AG04450 (cell line): ENCODE measurements at regions not wholly inside any gene's neighbourhood (a gene's known extent, or its start where the extent isn't known, plus 50 kb on each side); places are given as distances from the start of the nearest gene placed in this dataset.

Experiments
- CTCF ChIA-PET: fragments of 300-600, 350-600 bp; formaldehyde crosslinking; extraction: SDS; loops from one replicate; lab custom pipeline; 2022; ENCODE audit warnings: antibody characterized with exemption, inconsistent platforms; lab: Charles Lee
- POLR2A ChIA-PET: fragments of 350-600 bp; formaldehyde crosslinking; extraction: SDS; loops from one replicate; lab custom pipeline; 2021; ENCODE audit warnings: antibody characterized with exemption, inconsistent platforms; lab: Yijun Ruan, JAX
- DNase-seq: peaks from one replicate; pipeline ENCODE4 v3.0.0-alpha.2; 2011; ENCODE audit warnings: low read depth, low spot score
- H3K27ac ChIP-seq: one replicate; pipeline ENCODE4 v1.5.1; 2012; ENCODE audit warnings: low read depth, low read length, control low read depth
- H3K27me3 ChIP-seq: one replicate; pipeline ENCODE4 v1.6.0; 2012; ENCODE audit warnings: low read length; ENCODE audit not compliant: control insufficient read depth, insufficient read depth
- H3K4me3 ChIP-seq: 2 replicates; pipeline ENCODE4 v1.5.1; 2011; ENCODE audit warnings: mild to moderate bottlenecking, low read depth, low read length, control low read depth
- H3K9me3 ChIP-seq: 2 replicates; pipeline ENCODE4 v1.5.1; 2012; ENCODE audit warnings: low read length; ENCODE audit not compliant: control insufficient read depth, insufficient read depth
- TF ChIP-seq, protein P1 (sequence below): IDR thresholded peaks from 2 replicates; pipeline ENCODE4 v1.5.1; 2011; ENCODE audit warnings: low read depth, low read length, control low read depth, inconsistent platforms

DNA sequence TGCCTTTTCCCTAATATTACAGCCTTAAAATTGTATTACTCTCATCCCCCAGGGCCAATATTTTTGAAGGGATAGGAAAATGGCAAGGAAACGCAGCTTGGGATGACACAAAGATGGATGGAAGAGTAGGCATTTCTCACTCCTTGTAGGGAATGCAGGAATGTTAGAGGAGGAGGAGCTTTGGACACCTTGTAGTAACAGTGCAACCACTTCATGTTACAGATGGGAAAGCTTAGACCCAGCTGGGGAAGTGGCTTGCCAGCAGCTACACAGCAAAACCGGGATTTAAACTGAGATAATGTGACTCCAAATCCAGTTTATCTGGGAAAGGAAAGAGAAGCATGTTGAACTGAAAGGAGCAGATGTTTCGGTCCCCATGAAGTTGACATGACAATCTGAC lies 473.7 kb upstream of the DAB1 start:
- Histone ChIP-seq H3K4me3 (no peak overlapping the region), H3K27me3 (no peaks in the 10 kb centered on the region), H3K27ac (no peak overlapping the region), H3K9me3 (no peaks in the 10 kb centered on the region)
- CTCF ChIA-PET: no interaction called here
- TF ChIP-seq, protein P1, sequence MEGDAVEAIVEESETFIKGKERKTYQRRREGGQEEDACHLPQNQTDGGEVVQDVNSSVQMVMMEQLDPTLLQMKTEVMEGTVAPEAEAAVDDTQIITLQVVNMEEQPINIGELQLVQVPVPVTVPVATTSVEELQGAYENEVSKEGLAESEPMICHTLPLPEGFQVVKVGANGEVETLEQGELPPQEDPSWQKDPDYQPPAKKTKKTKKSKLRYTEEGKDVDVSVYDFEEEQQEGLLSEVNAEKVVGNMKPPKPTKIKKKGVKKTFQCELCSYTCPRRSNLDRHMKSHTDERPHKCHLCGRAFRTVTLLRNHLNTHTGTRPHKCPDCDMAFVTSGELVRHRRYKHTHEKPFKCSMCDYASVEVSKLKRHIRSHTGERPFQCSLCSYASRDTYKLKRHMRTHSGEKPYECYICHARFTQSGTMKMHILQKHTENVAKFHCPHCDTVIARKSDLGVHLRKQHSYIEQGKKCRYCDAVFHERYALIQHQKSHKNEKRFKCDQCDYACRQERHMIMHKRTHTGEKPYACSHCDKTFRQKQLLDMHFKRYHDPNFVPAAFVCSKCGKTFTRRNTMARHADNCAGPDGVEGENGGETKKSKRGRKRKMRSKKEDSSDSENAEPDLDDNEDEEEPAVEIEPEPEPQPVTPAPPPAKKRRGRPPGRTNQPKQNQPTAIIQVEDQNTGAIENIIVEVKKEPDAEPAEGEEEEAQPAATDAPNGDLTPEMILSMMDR: no peak
- POLR2A ChIA-PET: no interaction called here
- DNase-seq: no peak

DNA sequence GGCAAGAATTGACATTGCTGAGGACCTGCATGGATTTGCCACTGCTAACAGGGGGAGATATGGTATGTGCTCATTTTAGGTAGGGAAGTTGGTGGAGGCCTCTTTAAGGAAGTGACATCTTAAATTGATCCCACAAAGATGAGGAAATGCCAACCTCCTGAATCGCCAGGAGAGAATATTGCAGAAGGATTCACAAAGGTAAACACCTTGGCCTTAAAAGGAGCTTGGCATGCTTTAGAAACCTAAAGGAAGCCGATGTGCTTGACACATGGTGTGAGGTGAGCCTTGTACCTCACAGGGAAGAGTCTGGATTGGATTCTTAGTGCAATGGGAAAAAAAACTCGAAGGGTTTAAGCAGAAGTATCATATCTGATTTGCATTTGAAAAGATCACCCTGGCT lies 470.5 kb upstream of the DAB1 start:
- Histone ChIP-seq H3K4me3 (no peak overlapping the region), H3K27ac (no peak overlapping the region), H3K9me3 (no peaks in the 10 kb centered on the region), H3K27me3 (no peaks in the 10 kb centered on the region)
- ChIA-PET CTCF (no interaction called here), POLR2A (no interaction called here)
- no peak for DNase-seq
- TF ChIP-seq, protein P1: no peak

DNA sequence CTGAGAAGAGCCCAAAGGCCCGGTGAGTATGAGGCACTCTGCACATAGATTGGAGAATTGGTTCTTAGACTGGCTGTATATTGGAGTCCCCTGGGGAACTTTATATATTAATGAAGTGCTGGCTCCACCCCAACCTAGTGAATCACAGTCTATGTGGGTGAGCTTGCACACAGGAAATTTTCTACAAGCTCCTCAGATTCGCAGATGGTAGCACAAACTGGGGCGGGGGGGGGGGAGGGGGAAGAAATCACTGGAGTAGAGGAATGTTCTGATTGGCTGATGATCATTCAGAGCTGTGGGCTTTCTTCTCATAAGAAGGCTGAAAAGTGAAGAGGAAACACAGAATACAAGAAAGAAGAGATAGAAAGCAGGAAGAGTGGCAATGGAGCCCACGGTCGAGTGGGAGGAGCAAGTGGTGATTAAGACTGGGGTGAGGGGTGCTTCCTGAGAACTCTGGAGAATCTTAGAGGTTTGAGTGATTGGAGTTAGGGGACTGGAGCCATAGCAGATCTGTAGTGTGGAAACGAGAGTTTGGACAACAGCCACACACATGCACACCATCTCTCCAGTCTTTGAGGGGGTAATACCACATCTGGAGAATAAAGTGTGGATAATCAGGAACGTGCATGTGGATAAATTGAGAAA lies 465.9 kb upstream of the DAB1 start:
- no peak for DNase-seq
- CTCF ChIA-PET: interaction anchor here (0.5 to 0.7 kb wide), 2 partner anchors 74 to 466 kb away, joined by 3 to 6 read pairs; partner anchors contain the start of gene DAB1
- Histone ChIP-seq H3K27me3 (no peaks in the 10 kb centered on the region), H3K9me3 (no peaks in the 10 kb centered on the region), H3K4me3 (no peak overlapping the region), H3K27ac (no peak overlapping the region)
- POLR2A ChIA-PET: no interaction called here
- TF ChIP-seq, protein P1: no peak

DNA sequence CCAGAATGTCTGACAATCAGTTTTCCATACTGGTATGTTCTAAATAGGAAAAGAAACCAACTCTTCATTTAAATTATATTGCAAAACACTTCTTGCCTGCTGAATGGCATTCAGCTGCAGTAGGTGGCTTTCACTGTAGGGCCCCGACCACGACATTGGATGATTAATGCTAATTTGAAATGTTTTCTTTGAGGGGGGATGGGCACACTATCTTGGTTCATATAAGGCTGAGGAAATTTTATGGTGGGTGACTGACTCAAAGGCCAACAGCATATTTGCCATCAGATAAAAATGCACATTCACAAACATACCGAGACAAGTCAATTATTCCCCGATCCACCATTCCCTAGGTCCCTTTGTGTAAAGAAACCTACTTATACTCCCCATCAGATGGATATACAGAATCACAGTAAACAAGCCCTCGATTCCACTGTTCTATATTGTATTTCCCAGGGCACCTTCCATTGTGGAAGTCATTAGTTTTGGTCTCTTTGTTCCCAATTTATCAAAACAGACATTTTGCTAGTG lies 464.2 kb upstream of the DAB1 start:
- no peak for DNase-seq
- H3K4me3 ChIP-seq: no peak overlapping the region
- no peaks in the 10 kb centered on the region for H3K9me3 ChIP-seq
- TF ChIP-seq, protein P1: no peak
- ChIA-PET POLR2A (no interaction called here), CTCF (no interaction called here)
- no peak overlapping the region for H3K27ac ChIP-seq
- H3K27me3 ChIP-seq: no peaks in the 10 kb centered on the region

DNA sequence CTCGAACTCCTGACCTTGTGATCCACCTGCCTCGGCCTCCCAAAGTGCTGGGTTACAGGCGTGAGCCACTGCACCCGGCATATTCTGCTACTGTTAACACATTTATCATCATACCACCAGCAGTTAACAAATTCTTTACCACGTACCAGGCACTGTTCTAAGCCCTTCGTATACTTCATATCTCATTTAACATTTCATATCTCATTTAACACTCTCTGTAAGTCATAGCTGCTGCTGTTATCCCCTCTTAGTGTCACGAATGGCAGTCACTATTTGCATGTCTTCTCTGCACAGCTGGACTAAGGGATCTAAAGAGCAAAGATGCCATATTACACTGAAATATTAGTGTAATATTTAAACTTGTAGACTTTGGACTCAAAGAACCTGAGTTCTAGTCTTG lies 462.5 kb upstream of the DAB1 start:
- ChIA-PET POLR2A (no interaction called here), CTCF (no interaction called here)
- Histone ChIP-seq H3K9me3 (no peaks in the 10 kb centered on the region), H3K27me3 (no peaks in the 10 kb centered on the region), H3K27ac (no peak overlapping the region), H3K4me3 (no peak overlapping the region)
- TF ChIP-seq, protein P1: no peak
- DNase-seq: no peak
